Thyroid gland (tissue), 4 donors: ENCODE measurements at regions not wholly inside any gene's neighbourhood (a gene's known extent, or its start where the extent isn't known, plus 50 kb on each side); places are given as distances from the start of the nearest gene placed in this dataset.

Source experiments
- POLR2A ChIP-seq, 2 donors: fragments of 450-650 bp; IDR thresholded peaks; one replicate each; pipeline ENCODE4 v1.6.1; 2017; ENCODE audit warnings: antibody characterized with exemption in 2 of 2, mild to moderate bottlenecking in 2 of 2, moderate library complexity in 1 of 2
- TF ChIP-seq, protein P1 (sequence below), 6 experiments: fragments of 200-600 bp in 3 of 6; fragments of 450-650 bp in 3 of 6; sonication (generic) in 3 of 6; IDR thresholded peaks; one replicate each; pipeline ENCODE4 v1.5.1; 2016 to 2019; ENCODE audit warnings: antibody characterized with exemption in 6 of 6, mild to moderate bottlenecking in 2 of 6, inconsistent platforms in 1 of 6, moderate library complexity in 1 of 6

DNA sequence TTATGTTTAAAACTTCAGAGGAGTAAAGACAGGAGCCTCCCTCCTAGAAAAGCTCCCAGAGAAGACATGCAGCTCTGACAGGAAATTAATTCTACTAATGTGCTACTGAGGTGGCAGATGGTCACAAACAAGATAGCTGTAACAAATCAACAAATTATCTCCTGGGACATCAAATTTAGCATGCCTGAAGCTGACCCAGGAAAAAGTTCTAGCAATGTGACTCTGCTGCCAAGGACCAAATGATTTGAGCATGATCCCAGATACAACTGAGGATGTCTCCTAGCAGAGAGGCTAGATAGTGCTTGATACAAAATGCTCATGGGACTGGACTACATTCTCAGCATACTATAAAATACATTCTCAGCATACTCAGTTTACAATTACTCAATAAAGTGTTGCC lies 413.5 kb upstream of the SMC2 start:
- TF ChIP-seq, protein P1, sequence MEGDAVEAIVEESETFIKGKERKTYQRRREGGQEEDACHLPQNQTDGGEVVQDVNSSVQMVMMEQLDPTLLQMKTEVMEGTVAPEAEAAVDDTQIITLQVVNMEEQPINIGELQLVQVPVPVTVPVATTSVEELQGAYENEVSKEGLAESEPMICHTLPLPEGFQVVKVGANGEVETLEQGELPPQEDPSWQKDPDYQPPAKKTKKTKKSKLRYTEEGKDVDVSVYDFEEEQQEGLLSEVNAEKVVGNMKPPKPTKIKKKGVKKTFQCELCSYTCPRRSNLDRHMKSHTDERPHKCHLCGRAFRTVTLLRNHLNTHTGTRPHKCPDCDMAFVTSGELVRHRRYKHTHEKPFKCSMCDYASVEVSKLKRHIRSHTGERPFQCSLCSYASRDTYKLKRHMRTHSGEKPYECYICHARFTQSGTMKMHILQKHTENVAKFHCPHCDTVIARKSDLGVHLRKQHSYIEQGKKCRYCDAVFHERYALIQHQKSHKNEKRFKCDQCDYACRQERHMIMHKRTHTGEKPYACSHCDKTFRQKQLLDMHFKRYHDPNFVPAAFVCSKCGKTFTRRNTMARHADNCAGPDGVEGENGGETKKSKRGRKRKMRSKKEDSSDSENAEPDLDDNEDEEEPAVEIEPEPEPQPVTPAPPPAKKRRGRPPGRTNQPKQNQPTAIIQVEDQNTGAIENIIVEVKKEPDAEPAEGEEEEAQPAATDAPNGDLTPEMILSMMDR (IDR thresholded peaks at IDR 0.05): no peak
- no peak for TF ChIP-seq POLR2A (IDR thresholded peaks at IDR 0.05)
